PC-3 (cell line): ENCODE measurements at regions not wholly inside any gene's neighbourhood (a gene's known extent, or its start where the extent isn't known, plus 50 kb on each side); places are given as distances from the start of the nearest gene placed in this dataset.
"Not testable (repeated sequence)": the region's sequence is repeated elsewhere in the genome, so short reads cannot be mapped to it uniquely, and the experiment has no call there.

Source experiments
- ATAC-seq: fragments of 200-7000 bp; cut with Tn5 transposase; 2 replicates; pipeline ENCODE4 v1.9.1; 2020; ENCODE audit warnings: mild to moderate bottlenecking, moderate library complexity
- BruUV-seq: library from RNA; stranded (reverse); fragments of 400-500 nt; replicated peaks from 2 replicates; lab custom pipeline; 2021; lab: Mats Ljungman, UMichigan
- CTCF ChIA-PET: fragments of 300-600 bp; sonication (Branson Sonifier 250); formaldehyde crosslinking; loops from one replicate; lab custom pipeline; 2022; ENCODE audit warnings: antibody characterized with exemption; lab: Charles Lee
- POLR2A ChIA-PET: fragments of 300-600 bp; sonication (Branson Sonifier 250); formaldehyde crosslinking; loops from one replicate; lab custom pipeline; 2022; ENCODE audit warnings: antibody characterized with exemption; ENCODE audit not compliant: unreplicated experiment; lab: Charles Lee
- DNase-seq: peaks from one replicate; pipeline ENCODE4 v3.0.0-alpha.2; 2015
- H2AFZ ChIP-seq: fragments of 300-600 bp; sonication (generic); 2 replicates; pipeline ENCODE4 v1.6.0; 2016; ENCODE audit warnings: antibody characterized with exemption, low read length
- H3F3A ChIP-seq: fragments of 300-600 bp; sonication (generic); one replicate; pipeline ENCODE4 v1.6.0; 2017; ENCODE audit warnings: antibody characterized with exemption, low read length, control low read depth, mild to moderate bottlenecking; ENCODE audit not compliant: unreplicated experiment
- H3K27ac ChIP-seq: fragments of 300-600 bp; sonication (generic); 2 replicates; pipeline ENCODE4 v1.5.1; 2016; ENCODE audit warnings: mild to moderate bottlenecking, low read length
- H3K27me3 ChIP-seq: fragments of 300-600 bp; sonication (generic); 2 replicates; pipeline ENCODE4 v1.6.1; 2016; ENCODE audit warnings: low read length, mixed read lengths
- H3K36me3 ChIP-seq: fragments of 300-600 bp; sonication (generic); 2 replicates; pipeline ENCODE4 v1.6.1; 2016; ENCODE audit warnings: low read depth, mixed run types, low read length, mixed read lengths
- H3K4me1 ChIP-seq: fragments of 300-600 bp; sonication (generic); 2 replicates; pipeline ENCODE4 v1.5.1; 2016; ENCODE audit warnings: low read length; ENCODE audit not compliant: insufficient read depth
- H3K4me2 ChIP-seq: fragments of 300-600 bp; sonication (generic); 2 replicates; pipeline ENCODE4 v1.6.0; 2016; ENCODE audit warnings: low read length
- H3K4me3 ChIP-seq: fragments of 300-600 bp; sonication (generic); 2 replicates; pipeline ENCODE4 v1.5.1; 2016; ENCODE audit warnings: mild to moderate bottlenecking, low read length, mixed read lengths
- H3K79me2 ChIP-seq: fragments of 300-600 bp; sonication (generic); 2 replicates; pipeline ENCODE4 v1.6.1; 2017; ENCODE audit warnings: low read length, mixed read lengths
- H3K9ac ChIP-seq: fragments of 300-600 bp; sonication (generic); 2 replicates; pipeline ENCODE4 v1.6.0; 2016; ENCODE audit warnings: mild to moderate bottlenecking, low read length
- H3K9me2 ChIP-seq: fragments of 300-600 bp; sonication (generic); replicated peaks from 2 replicates; pipeline ENCODE4 v1.6.1; 2016; ENCODE audit warnings: mixed run types, low read length, mixed read lengths
- H3K9me3 ChIP-seq: fragments of 300-600 bp; sonication (generic); 2 replicates; pipeline ENCODE4 v1.6.1; 2016; ENCODE audit warnings: low read length, mixed read lengths
- H4K20me1 ChIP-seq: fragments of 300-600 bp; sonication (generic); 2 replicates; pipeline ENCODE4 v1.6.1; 2016; ENCODE audit warnings: low read length, mixed read lengths
- EZH2 ChIP-seq: fragments of 300-600 bp; sonication (generic); IDR thresholded peaks from one replicate; pipeline ENCODE4 v1.6.1; 2017; ENCODE audit warnings: antibody characterized with exemption, mild to moderate bottlenecking, low read length; ENCODE audit not compliant: unreplicated experiment
- EZH2phosphoT487 ChIP-seq: fragments of 300-600 bp; sonication (generic); IDR thresholded peaks from 2 replicates; pipeline ENCODE4 v1.6.1; 2018; ENCODE audit warnings: mild to moderate bottlenecking, antibody characterized with exemption, low read length, borderline replicate concordance
- intact Hi-C: fragments of 100-400 bp; cut with micrococcal nuclease; formaldehyde crosslinking; loops from 2 replicates; pipeline ENCODE4 v1.9.0; 2023
- TF ChIP-seq, protein P1 (sequence below): fragments of 300-600 bp; sonication (generic); conservative IDR thresholded peaks from 2 replicates; pipeline ENCODE4 v1.5.1; 2017; ENCODE audit warnings: antibody characterized with exemption, low read depth, mild to moderate bottlenecking, low read length

- CTCF ChIA-PET = no interaction called here
- Histone ChIP-seq H2AFZ (no peak overlapping the region), H3K4me1 (no peaks in the 10 kb centered on the region), H3K79me2 (no peaks in the 10 kb centered on the region), H3K27ac (no peak overlapping the region), H3K4me3 (no peak overlapping the region), H4K20me1 (no peaks in the 10 kb centered on the region), H3K4me2 (no peak overlapping the region), H3K27me3 (no peaks in the 10 kb centered on the region), H3K36me3 (no peaks in the 10 kb centered on the region), H3K9me3 (no peaks in the 10 kb centered on the region), H3K9me2 (no peaks in the 10 kb centered on the region), H3K9ac (no peak overlapping the region), H3F3A (no peaks in the 10 kb centered on the region)
- intact Hi-C loops = no loop called here
- TF ChIP-seq EZH2 (no peak), EZH2phosphoT487 (no peak)
- TF ChIP-seq, protein P1, sequence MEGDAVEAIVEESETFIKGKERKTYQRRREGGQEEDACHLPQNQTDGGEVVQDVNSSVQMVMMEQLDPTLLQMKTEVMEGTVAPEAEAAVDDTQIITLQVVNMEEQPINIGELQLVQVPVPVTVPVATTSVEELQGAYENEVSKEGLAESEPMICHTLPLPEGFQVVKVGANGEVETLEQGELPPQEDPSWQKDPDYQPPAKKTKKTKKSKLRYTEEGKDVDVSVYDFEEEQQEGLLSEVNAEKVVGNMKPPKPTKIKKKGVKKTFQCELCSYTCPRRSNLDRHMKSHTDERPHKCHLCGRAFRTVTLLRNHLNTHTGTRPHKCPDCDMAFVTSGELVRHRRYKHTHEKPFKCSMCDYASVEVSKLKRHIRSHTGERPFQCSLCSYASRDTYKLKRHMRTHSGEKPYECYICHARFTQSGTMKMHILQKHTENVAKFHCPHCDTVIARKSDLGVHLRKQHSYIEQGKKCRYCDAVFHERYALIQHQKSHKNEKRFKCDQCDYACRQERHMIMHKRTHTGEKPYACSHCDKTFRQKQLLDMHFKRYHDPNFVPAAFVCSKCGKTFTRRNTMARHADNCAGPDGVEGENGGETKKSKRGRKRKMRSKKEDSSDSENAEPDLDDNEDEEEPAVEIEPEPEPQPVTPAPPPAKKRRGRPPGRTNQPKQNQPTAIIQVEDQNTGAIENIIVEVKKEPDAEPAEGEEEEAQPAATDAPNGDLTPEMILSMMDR = no peak
- DNase-seq = no peak
- POLR2A ChIA-PET = no interaction called here
- no peak for ATAC-seq
- no TSS peak for BruUV-seq
These were observed 158.6 kb upstream of the NT5E start for GRCh38 chr6:85291326-85291725.

- Histone ChIP-seq H3K27me3 (no peaks in the 10 kb centered on the region), H3K79me2 (no peaks in the 10 kb centered on the region), H3F3A (no peaks in the 10 kb centered on the region), H3K9me3 (no peaks in the 10 kb centered on the region), H3K4me2 (no peak overlapping the region), H3K4me1 (no peaks in the 10 kb centered on the region), H3K36me3 (no peaks in the 10 kb centered on the region), H3K9ac (no peak overlapping the region), H2AFZ (no peak overlapping the region), H3K27ac (no peak overlapping the region), H4K20me1 (no peaks in the 10 kb centered on the region), H3K4me3 (no peak overlapping the region), H3K9me2 (no peaks in the 10 kb centered on the region)
- CTCF ChIA-PET = no interaction called here
- TF ChIP-seq, protein P1 = no peak
- no peak for TF ChIP-seq EZH2
- no peak for TF ChIP-seq EZH2phosphoT487
- no TSS peak for BruUV-seq
- ATAC-seq = no peak
- POLR2A ChIA-PET = no interaction called here
- no peak for DNase-seq
- intact Hi-C loops = no loop called here
These were observed 162.2 kb upstream of the NT5E start for GRCh38 chr6:85287654-85288053.

DNA sequence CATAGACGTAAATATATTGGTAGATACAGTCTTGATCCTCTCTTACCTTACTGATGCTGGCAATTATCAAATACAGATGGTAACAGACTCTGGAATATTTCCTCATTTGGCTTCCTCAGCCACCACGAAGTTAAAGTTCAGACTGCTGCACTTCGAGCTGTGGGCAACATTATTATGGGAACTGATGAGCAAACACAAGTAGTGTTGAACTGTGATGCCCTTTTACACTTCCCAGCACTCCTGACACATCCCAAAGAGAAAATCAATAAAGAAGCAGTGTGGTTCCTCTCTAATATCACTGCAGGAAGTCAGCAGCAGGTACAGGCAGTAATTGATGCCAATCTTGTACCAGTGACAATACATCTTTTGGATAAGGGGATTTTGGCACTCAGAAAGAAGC, 162.7 kb upstream of the NT5E start:
- no TSS peak for BruUV-seq
- TF ChIP-seq, protein P1 = no peak
- TF ChIP-seq EZH2 = no peak
- TF ChIP-seq EZH2phosphoT487 = no peak
- H3K36me3 ChIP-seq = no peaks in the 10 kb centered on the region
- ChIA-PET CTCF (no interaction called here), POLR2A (no interaction called here)
- H2AFZ ChIP-seq = no peak overlapping the region
- H3K27ac ChIP-seq = no peak overlapping the region
- H3K4me1 ChIP-seq = no peaks in the 10 kb centered on the region
- no peaks in the 10 kb centered on the region for H3K9me2 ChIP-seq
- no peak overlapping the region for H3K9ac ChIP-seq
- H3K27me3 ChIP-seq = no peaks in the 10 kb centered on the region
- intact Hi-C loops = no loop called here
- DNase-seq (no peak), ATAC-seq (no peak)
- H3K4me3 ChIP-seq = no peak overlapping the region
- no peaks in the 10 kb centered on the region for H4K20me1 ChIP-seq
- no peaks in the 10 kb centered on the region for H3F3A ChIP-seq
- H3K9me3 ChIP-seq = no peaks in the 10 kb centered on the region
- H3K79me2 ChIP-seq = no peaks in the 10 kb centered on the region
- no peak overlapping the region for H3K4me2 ChIP-seq

- not testable (repeated sequence) for ATAC-seq
These were observed 163.4 kb upstream of the NT5E start for GRCh38 chr6:85286507-85286906.

More at GRCh38 chr6:85286507-85286906, 163.4 kb upstream of the NT5E start:
- BruUV-seq, H3K9me2 ChIP-seq, H3K9me3 ChIP-seq, H3F3A ChIP-seq, H3K9ac ChIP-seq, DNase-seq, H3K4me1 ChIP-seq, H3K4me2 ChIP-seq, H3K79me2 ChIP-seq, H3K4me3 ChIP-seq, H3K36me3 ChIP-seq, H4K20me1 ChIP-seq, intact Hi-C loops, H3K27me3 ChIP-seq, CTCF ChIA-PET, H3K27ac ChIP-seq, POLR2A ChIA-PET, H2AFZ ChIP-seq: not testable (repeated sequence)
